ENCODE measurements at regions not wholly inside any gene's neighbourhood (a gene's known extent, or its start where the extent isn't known, plus 50 kb on each side); places are given as distances from the start of the nearest gene placed in this dataset.

DNA sequence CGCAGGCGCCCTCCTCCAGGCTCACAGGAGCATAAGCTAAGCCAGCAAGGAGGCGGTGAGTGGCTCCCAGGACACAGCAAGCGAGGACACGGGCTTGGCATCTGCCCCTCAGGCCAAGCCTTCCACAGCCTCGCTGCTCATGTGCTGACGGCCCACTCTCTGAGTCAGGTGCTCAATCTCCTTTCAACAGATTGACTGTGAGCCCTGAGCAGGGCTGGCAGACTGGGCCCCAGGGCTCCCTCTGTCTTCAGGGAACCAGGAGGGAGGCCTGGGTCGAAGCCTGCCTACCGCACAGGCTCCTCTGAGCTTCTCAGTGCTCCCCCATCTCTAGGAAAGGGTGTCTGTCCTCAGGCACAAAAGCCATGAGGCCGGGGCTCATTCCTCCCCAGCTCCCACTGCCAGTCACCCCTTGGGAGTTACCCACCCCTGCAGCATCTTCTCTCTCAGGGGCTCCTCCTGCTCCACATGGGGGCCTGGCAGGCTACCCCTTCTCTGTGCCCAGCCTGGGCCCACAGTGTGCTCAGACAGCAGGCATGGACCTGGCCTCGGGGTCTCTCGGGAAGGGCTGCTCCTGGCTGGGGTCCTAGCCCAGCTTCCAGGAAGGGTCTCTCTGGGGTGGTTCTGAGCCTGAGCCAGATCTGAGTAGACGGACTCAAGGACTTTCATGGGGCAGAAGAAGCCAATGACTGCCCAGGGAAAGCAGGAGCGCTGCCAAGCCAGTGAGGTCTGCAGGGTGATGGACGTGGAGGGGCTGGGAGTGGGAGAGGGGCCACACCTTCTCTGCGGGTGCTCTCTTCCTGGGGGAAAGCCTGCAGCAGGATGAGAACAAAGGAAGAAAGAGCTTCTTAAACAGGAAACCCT lies 138.0 kb upstream of the GPC1 start:
- H3K4ac ChIP-seq (ENCODE audit: low read length) = peak overlapping the region; percentile 17
- H3K23ac ChIP-seq (ENCODE audit: low read depth, low read length, poor library complexity) = peak overlapping the region; percentile 62
- H2BK5ac ChIP-seq (ENCODE audit: low read length) = no peak overlapping the region
- no peaks in the 10 kb centered on the region for H3K36me3 ChIP-seq (replicated peaks in 1 of 2; ENCODE audit: control insufficient read depth in 2 of 2, insufficient read depth in 2 of 2, low read length in 2 of 2)
- no CpG with 5 or more reads among the region's 16 CpGs for WGBS, 2 donors (ENCODE audit: extremely low coverage in 2 of 2, insufficient read length in 2 of 2, insufficient replicate concordance in 1 of 2)
- peak overlapping the region; percentile 93 for H2BK12ac ChIP-seq (ENCODE audit: low read length)
- no peak overlapping the region for H4K8ac ChIP-seq (ENCODE audit: low read depth, low read length)
- H3K4me2 ChIP-seq (ENCODE audit: insufficient read depth, low read length, poor library complexity, severe bottlenecking) = no peak overlapping the region
- H3K4me1 ChIP-seq (ENCODE audit: control insufficient read depth in 2 of 2, insufficient read depth in 1 of 2, low read depth in 1 of 2, low read length in 2 of 2) = peaks cover 6 to 17% of the 10 kb centered on the region in 2 donors
- H2AFZ ChIP-seq (ENCODE audit: low read length) = no peak overlapping the region
- H3K27ac ChIP-seq (replicated peaks; ENCODE audit: low read length) = no peak overlapping the region
- no peak for DNase-seq (ENCODE audit: low spot score)
- H2AK5ac ChIP-seq (ENCODE audit: low read depth, low read length) = peak overlapping the region; percentile 99
- no peaks in the 10 kb centered on the region for H3K79me1 ChIP-seq (ENCODE audit: low read depth, low read length)
- peak overlapping the region; percentile 59 for H3K14ac ChIP-seq (ENCODE audit: low read length)
- no peaks in the 10 kb centered on the region for H3K9me3 ChIP-seq (replicated peaks in 1 of 2; ENCODE audit: control insufficient read depth in 2 of 2, insufficient read depth in 1 of 2, low read depth in 1 of 2, low read length in 2 of 2)
- H3K4me3 ChIP-seq (ENCODE audit: low read length in 2 of 2) = no peak overlapping the region
- H3K27me3 ChIP-seq (ENCODE audit: control insufficient read depth in 3 of 3, insufficient read depth in 3 of 3, low read depth in 1 of 3, low read length in 3 of 3) = peaks cover 0 to 4% (median 0%) of the 10 kb centered on the region in 3 experiments
- peak overlapping the region; percentile 92 for H3K18ac ChIP-seq (ENCODE audit: low read length)
- no peak overlapping the region for H2BK15ac ChIP-seq (ENCODE audit: low read length)
- no peak overlapping the region for H2BK120ac ChIP-seq (ENCODE audit: low read depth, low read length)
- no peak overlapping the region for H4K91ac ChIP-seq (ENCODE audit: low read depth, low read length, poor library complexity)
- H3K9ac ChIP-seq (ENCODE audit: low read depth, low read length, poor library complexity) = no peak overlapping the region

DNA sequence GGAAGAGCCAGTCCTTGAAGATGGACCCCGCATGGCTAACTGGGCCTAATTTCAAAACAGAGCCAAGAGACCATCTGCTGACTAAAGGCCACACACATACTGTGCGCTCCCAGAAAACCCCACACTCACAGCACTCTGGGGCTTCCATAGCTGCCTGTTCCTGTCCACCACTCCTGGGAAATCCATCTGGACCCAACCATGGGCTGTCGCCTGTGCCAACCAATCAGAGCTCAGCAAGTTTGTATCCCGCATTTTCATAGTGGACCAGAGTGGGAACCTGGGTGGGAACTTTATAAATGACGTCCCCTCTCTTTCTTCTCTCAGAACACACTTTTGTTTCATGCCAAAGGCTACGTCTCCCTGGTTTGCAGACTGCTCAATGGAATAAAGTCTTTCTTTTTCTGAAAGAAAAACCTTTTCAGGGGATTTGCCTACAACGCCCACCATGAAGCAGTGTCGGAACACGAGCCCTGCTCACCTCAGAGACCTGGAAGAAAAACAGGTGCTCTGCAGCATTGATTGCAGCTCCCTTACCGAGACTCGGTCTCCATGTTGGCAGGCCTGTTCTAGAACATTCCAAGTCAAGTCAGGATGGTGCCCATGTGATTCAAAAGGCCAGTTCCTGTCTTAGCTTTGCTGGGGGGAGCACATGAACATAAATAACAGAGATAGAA lies 137.2 kb upstream of the GPC1 start:
- no peak overlapping the region for H3K4me3 ChIP-seq (ENCODE audit: low read length in 2 of 2)
- H2BK15ac ChIP-seq (ENCODE audit: low read length) = no peak overlapping the region
- WGBS, 2 donors (ENCODE audit: extremely low coverage in 2 of 2, insufficient read length in 2 of 2, insufficient replicate concordance in 1 of 2) = no CpG with 5 or more reads among the region's 11 CpGs
- no peak overlapping the region for H4K91ac ChIP-seq (ENCODE audit: low read depth, low read length, poor library complexity)
- H3K79me1 ChIP-seq (ENCODE audit: low read depth, low read length) = no peaks in the 10 kb centered on the region
- H3K14ac ChIP-seq (ENCODE audit: low read length) = no peak overlapping the region
- no peak overlapping the region for H2AK5ac ChIP-seq (ENCODE audit: low read depth, low read length)
- H3K23ac ChIP-seq (ENCODE audit: low read depth, low read length, poor library complexity) = no peak overlapping the region
- DNase-seq (ENCODE audit: low spot score) = no peak
- no peak overlapping the region for H3K4ac ChIP-seq (ENCODE audit: low read length)
- no peak overlapping the region for H2BK5ac ChIP-seq (ENCODE audit: low read length)
- no peaks in the 10 kb centered on the region for H3K9me3 ChIP-seq (replicated peaks in 1 of 2; ENCODE audit: control insufficient read depth in 2 of 2, insufficient read depth in 1 of 2, low read depth in 1 of 2, low read length in 2 of 2)
- H3K9ac ChIP-seq (ENCODE audit: low read depth, low read length, poor library complexity) = no peak overlapping the region
- no peak overlapping the region for H4K8ac ChIP-seq (ENCODE audit: low read depth, low read length)
- H3K27me3 ChIP-seq (ENCODE audit: control insufficient read depth in 3 of 3, insufficient read depth in 3 of 3, low read depth in 1 of 3, low read length in 3 of 3) = peaks cover 0 to under 1% (median 0%) of the 10 kb centered on the region in 3 experiments
- H2BK120ac ChIP-seq (ENCODE audit: low read depth, low read length) = no peak overlapping the region
- peaks cover 6 to 17% of the 10 kb centered on the region in 2 donors for H3K4me1 ChIP-seq (ENCODE audit: control insufficient read depth in 2 of 2, insufficient read depth in 1 of 2, low read depth in 1 of 2, low read length in 2 of 2)
- H3K18ac ChIP-seq (ENCODE audit: low read length) = no peak overlapping the region
- no peak overlapping the region for H3K4me2 ChIP-seq (ENCODE audit: insufficient read depth, low read length, poor library complexity, severe bottlenecking)
- no peak overlapping the region for H2BK12ac ChIP-seq (ENCODE audit: low read length)
- H3K27ac ChIP-seq (replicated peaks; ENCODE audit: low read length) = no peak overlapping the region
- H2AFZ ChIP-seq (ENCODE audit: low read length) = no peak overlapping the region
- H3K36me3 ChIP-seq (replicated peaks in 1 of 2; ENCODE audit: control insufficient read depth in 2 of 2, insufficient read depth in 2 of 2, low read length in 2 of 2) = no peaks in the 10 kb centered on the region

DNA sequence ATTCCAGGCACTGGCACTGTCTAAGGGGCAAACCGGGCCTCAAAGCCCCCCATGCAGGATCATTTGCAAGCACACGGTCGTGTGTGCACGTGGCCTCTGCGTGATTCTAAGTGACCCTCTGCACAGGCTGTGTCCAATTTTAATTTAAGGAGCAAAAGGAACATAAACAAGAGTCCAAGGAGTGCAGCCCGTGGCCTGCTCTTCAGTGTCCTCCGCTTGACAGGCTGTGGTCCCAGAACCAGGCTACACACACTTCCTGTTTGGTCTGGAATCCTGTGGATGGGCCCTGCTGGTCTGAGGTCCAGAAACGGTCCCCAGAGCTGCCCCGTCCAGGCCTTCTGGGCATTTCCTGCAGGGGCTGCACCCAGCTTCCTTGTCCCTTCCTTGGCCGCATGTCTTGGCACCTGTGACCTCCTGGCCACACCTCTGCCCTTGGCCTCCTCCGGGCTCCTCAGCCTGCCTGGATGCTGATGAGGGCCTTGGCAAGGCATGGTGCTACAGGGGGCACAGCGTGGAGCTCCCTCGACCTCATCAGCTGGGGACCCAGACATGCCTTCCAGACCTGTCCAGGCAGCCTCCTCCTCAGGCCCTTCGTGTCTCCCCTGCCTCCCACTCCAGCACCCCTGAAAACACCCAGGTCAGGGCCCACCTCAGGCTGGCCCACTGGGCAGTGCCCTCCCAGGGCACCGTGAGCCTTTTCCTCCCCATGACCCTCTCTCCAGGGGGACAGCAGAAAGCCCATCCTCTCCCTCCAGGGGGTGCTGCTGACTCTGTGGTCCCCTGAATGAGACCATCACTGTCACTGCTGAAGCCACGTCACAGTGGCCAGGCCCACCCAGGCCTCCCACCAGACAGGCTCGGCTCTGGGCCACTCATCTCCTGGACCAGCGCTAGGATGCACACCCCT lies 136.4 kb upstream of the GPC1 start:
- DNase-seq (ENCODE audit: low spot score) = no peak
- WGBS, 2 donors (ENCODE audit: extremely low coverage in 2 of 2, insufficient read length in 2 of 2, insufficient replicate concordance in 1 of 2) = no CpG with 5 or more reads among the region's 18 CpGs

More for the DNA sequence above, 136.4 kb upstream of the GPC1 start:
- Histone ChIP-seq H2BK5ac (ENCODE audit: low read length) (peak overlapping the region; percentile 4), H3K9ac (ENCODE audit: low read depth, low read length, poor library complexity) (no peak overlapping the region), H3K23ac (ENCODE audit: low read depth, low read length, poor library complexity) (peak overlapping the region; percentile 40), H3K27me3 (ENCODE audit: control insufficient read depth in 3 of 3, insufficient read depth in 3 of 3, low read depth in 1 of 3, low read length in 3 of 3) (no peaks in the 10 kb centered on the region), H3K14ac (ENCODE audit: low read length) (no peak overlapping the region), H3K36me3 (replicated peaks in 1 of 2; ENCODE audit: control insufficient read depth in 2 of 2, insufficient read depth in 2 of 2, low read length in 2 of 2) (no peaks in the 10 kb centered on the region), H3K4me3 (ENCODE audit: low read length in 2 of 2) (no peak overlapping the region), H2AFZ (ENCODE audit: low read length) (no peak overlapping the region), H3K79me1 (ENCODE audit: low read depth, low read length) (no peaks in the 10 kb centered on the region), H3K4ac (ENCODE audit: low read length) (no peak overlapping the region), H4K8ac (ENCODE audit: low read depth, low read length) (no peak overlapping the region), H2BK15ac (ENCODE audit: low read length) (peak overlapping the region; percentile 95), H2AK5ac (ENCODE audit: low read depth, low read length) (peak overlapping the region; percentile 97), H4K91ac (ENCODE audit: low read depth, low read length, poor library complexity) (no peak overlapping the region), H3K18ac (ENCODE audit: low read length) (peak overlapping the region; percentile 77), H3K9me3 (replicated peaks in 1 of 2; ENCODE audit: control insufficient read depth in 2 of 2, insufficient read depth in 1 of 2, low read depth in 1 of 2, low read length in 2 of 2) (no peaks in the 10 kb centered on the region), H2BK12ac (ENCODE audit: low read length) (peak overlapping the region; percentile 46), H2BK120ac (ENCODE audit: low read depth, low read length) (peak overlapping the region; percentile 26), H3K4me2 (ENCODE audit: insufficient read depth, low read length, poor library complexity, severe bottlenecking) (no peak overlapping the region), H3K27ac (replicated peaks; ENCODE audit: low read length) (no peak overlapping the region), H3K4me1 (ENCODE audit: control insufficient read depth in 2 of 2, insufficient read depth in 1 of 2, low read depth in 1 of 2, low read length in 2 of 2) (peaks cover 9 to 14% of the 10 kb centered on the region in 2 donors)
